ENCODE measurements at regions not wholly inside any gene's neighbourhood (a gene's known extent, or its start where the extent isn't known, plus 50 kb on each side); places are given as distances from the start of the nearest gene placed in this dataset.

DNA sequence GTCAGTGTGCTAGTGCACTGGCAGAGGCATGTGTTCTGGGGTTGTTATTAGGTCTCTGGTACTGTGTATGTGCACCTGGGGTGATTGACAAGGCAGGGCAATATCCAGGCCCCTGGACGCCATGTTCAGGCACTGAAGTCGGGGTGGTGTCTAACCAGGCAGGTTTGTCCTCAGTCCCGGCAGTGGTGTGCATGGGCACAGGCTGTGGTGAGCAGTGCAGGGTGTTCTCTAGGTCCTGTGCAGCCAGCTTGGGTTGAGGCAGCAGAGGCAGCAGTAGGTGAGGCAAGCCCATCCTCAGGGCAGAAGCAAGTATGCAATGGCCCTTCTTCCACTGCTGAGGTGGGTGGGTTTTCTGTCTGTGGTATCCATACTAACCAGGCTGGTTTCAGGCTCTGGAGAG lies 252.3 kb upstream of the LRRC7 start:
- H3K9me3 ChIP-seq, result no peaks in the 10 kb centered on the region
- Mint-ChIP-seq H3K9me3 (ENCODE audit: unreplicated experiment) (no peaks in the 10 kb centered on the region), H3K36me3 (ENCODE audit: insufficient read depth, unreplicated experiment) (no peaks in the 10 kb centered on the region), H3K27me3 (ENCODE audit: insufficient read depth, unreplicated experiment) (no peaks in the 10 kb centered on the region), H3K4me1 (ENCODE audit: low read depth, unreplicated experiment) (peaks cover 12% of the 10 kb centered on the region), H3K4me3 (ENCODE audit: unreplicated experiment) (no peak overlapping the region), H3K27ac (ENCODE audit: unreplicated experiment) (no peak overlapping the region)
- H3K36me3 ChIP-seq (ENCODE audit: control insufficient read depth, insufficient read depth, low read length), result no peaks in the 10 kb centered on the region
- ChIA-PET CTCF (no interaction called here), POLR2A (no interaction called here)
- no peaks in the 10 kb centered on the region for H3K4me1 ChIP-seq
- no peaks in the 10 kb centered on the region for H3K27me3 ChIP-seq (replicated peaks; ENCODE audit: control insufficient read depth, insufficient read depth, low read length)
- H3K4me3 ChIP-seq (ENCODE audit: low read depth, low read length), result no peak overlapping the region
- intact Hi-C loops (cut with micrococcal nuclease; ENCODE audit: unreplicated experiment), result no loop called here
- DNase-seq, result no peak
- BruUV-seq (replicated peaks), result no TSS peak
- TF ChIP-seq, protein P1, sequence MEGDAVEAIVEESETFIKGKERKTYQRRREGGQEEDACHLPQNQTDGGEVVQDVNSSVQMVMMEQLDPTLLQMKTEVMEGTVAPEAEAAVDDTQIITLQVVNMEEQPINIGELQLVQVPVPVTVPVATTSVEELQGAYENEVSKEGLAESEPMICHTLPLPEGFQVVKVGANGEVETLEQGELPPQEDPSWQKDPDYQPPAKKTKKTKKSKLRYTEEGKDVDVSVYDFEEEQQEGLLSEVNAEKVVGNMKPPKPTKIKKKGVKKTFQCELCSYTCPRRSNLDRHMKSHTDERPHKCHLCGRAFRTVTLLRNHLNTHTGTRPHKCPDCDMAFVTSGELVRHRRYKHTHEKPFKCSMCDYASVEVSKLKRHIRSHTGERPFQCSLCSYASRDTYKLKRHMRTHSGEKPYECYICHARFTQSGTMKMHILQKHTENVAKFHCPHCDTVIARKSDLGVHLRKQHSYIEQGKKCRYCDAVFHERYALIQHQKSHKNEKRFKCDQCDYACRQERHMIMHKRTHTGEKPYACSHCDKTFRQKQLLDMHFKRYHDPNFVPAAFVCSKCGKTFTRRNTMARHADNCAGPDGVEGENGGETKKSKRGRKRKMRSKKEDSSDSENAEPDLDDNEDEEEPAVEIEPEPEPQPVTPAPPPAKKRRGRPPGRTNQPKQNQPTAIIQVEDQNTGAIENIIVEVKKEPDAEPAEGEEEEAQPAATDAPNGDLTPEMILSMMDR (IDR thresholded peaks at IDR 0.05; ENCODE audit: insufficient read depth in 1 of 2, low read depth in 1 of 2, low read length in 1 of 2, severe bottlenecking in 1 of 2, unreplicated experiment in 1 of 2), result no peak

DNA sequence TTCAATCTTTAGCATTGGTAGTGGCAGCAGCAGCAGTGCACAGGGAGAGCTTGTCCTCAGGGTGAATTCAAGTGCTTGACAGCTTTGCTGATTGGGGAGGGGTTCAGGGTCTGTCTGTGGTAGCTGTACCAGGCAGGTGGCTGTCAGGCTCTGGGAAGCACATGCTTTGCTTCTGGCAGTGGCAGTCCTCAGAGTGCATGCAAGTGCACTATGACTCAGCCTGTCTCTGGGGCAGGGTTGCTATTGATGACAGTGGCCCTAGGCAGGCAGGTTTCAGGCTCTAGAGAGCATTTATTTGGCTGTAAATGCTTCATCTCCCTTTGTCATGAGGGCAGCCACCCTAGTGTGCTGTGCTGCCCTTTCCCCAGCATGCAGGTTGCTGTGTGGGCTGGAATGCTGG lies 251.9 kb upstream of the LRRC7 start:
- Histone ChIP-seq H3K4me1 (no peaks in the 10 kb centered on the region), H3K4me3 (ENCODE audit: low read depth, low read length) (no peak overlapping the region), H3K36me3 (ENCODE audit: control insufficient read depth, insufficient read depth, low read length) (no peaks in the 10 kb centered on the region), H3K9me3 (no peaks in the 10 kb centered on the region), H3K27me3 (replicated peaks; ENCODE audit: control insufficient read depth, insufficient read depth, low read length) (no peaks in the 10 kb centered on the region)
- no peaks in the 10 kb centered on the region for H3K36me3 Mint-ChIP-seq (ENCODE audit: insufficient read depth, unreplicated experiment)
- BruUV-seq (replicated peaks), result no TSS peak
- no peak overlapping the region for H3K27ac Mint-ChIP-seq (ENCODE audit: unreplicated experiment)
- H3K9me3 Mint-ChIP-seq (ENCODE audit: unreplicated experiment), result no peaks in the 10 kb centered on the region
- H3K27me3 Mint-ChIP-seq (ENCODE audit: insufficient read depth, unreplicated experiment), result no peaks in the 10 kb centered on the region
- CTCF ChIA-PET, result no interaction called here
- POLR2A ChIA-PET, result no interaction called here
- intact Hi-C loops (cut with micrococcal nuclease; ENCODE audit: unreplicated experiment), result no loop called here
- no peak for DNase-seq
- H3K4me1 Mint-ChIP-seq (ENCODE audit: low read depth, unreplicated experiment), result peaks cover 13% of the 10 kb centered on the region
- TF ChIP-seq, protein P1 (IDR thresholded peaks at IDR 0.05; ENCODE audit: insufficient read depth in 1 of 2, low read depth in 1 of 2, low read length in 1 of 2, severe bottlenecking in 1 of 2, unreplicated experiment in 1 of 2), result no peak
- no peak overlapping the region for H3K4me3 Mint-ChIP-seq (ENCODE audit: unreplicated experiment)

DNA sequence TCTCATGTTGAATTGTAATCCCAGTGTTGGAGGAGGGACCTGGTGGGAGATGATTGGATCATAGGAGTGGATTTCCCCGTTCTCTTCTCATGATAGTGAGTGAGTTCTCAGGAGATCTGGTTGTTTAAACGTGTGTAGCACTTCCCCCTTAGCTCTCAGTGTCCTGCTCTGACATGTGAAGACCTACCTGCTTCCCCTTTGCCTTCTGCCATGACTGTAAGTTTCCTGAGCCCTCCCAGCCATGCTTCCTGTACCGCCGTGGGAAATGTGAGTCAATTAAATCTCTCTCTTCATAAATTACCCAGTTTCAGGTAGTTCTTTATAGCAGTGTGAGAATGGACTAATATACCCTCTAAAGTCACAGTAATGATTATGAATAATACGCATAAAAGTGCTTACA lies 248.4 kb upstream of the LRRC7 start:
- intact Hi-C loops (cut with micrococcal nuclease; ENCODE audit: unreplicated experiment), result no loop called here
- Mint-ChIP-seq H3K9me3 (ENCODE audit: unreplicated experiment) (no peaks in the 10 kb centered on the region), H3K27ac (ENCODE audit: unreplicated experiment) (no peak overlapping the region), H3K4me1 (ENCODE audit: low read depth, unreplicated experiment) (peaks cover 13% of the 10 kb centered on the region), H3K27me3 (ENCODE audit: insufficient read depth, unreplicated experiment) (no peaks in the 10 kb centered on the region), H3K36me3 (ENCODE audit: insufficient read depth, unreplicated experiment) (no peaks in the 10 kb centered on the region), H3K4me3 (ENCODE audit: unreplicated experiment) (no peak overlapping the region)
- Histone ChIP-seq H3K36me3 (ENCODE audit: control insufficient read depth, insufficient read depth, low read length) (no peaks in the 10 kb centered on the region), H3K4me3 (ENCODE audit: low read depth, low read length) (no peak overlapping the region), H3K4me1 (no peaks in the 10 kb centered on the region), H3K27me3 (replicated peaks; ENCODE audit: control insufficient read depth, insufficient read depth, low read length) (no peaks in the 10 kb centered on the region), H3K9me3 (no peaks in the 10 kb centered on the region)
- TF ChIP-seq, protein P1 (IDR thresholded peaks at IDR 0.05; ENCODE audit: insufficient read depth in 1 of 2, low read depth in 1 of 2, low read length in 1 of 2, severe bottlenecking in 1 of 2, unreplicated experiment in 1 of 2), result no peak
- POLR2A ChIA-PET, result no interaction called here
- no peak for DNase-seq
- CTCF ChIA-PET, result no interaction called here
- no TSS peak for BruUV-seq (replicated peaks)
